AG04450 (cell line): ENCODE measurements at regions not wholly inside any gene's neighbourhood (a gene's known extent, or its start where the extent isn't known, plus 50 kb on each side); places are given as distances from the start of the nearest gene placed in this dataset.

Experiments used
- CTCF ChIA-PET: fragments of 300-600, 350-600 bp; formaldehyde crosslinking; extraction: SDS; loops from one replicate; lab custom pipeline; 2022; ENCODE audit warnings: antibody characterized with exemption, inconsistent platforms; lab: Charles Lee
- POLR2A ChIA-PET: fragments of 350-600 bp; formaldehyde crosslinking; extraction: SDS; loops from one replicate; lab custom pipeline; 2021; ENCODE audit warnings: antibody characterized with exemption, inconsistent platforms; lab: Yijun Ruan, JAX
- DNase-seq: peaks from one replicate; pipeline ENCODE4 v3.0.0-alpha.2; 2011; ENCODE audit warnings: low read depth, low spot score
- H3K27ac ChIP-seq: one replicate; pipeline ENCODE4 v1.5.1; 2012; ENCODE audit warnings: low read depth, low read length, control low read depth
- H3K27me3 ChIP-seq: one replicate; pipeline ENCODE4 v1.6.0; 2012; ENCODE audit warnings: low read length; ENCODE audit not compliant: control insufficient read depth, insufficient read depth
- H3K4me3 ChIP-seq: 2 replicates; pipeline ENCODE4 v1.5.1; 2011; ENCODE audit warnings: mild to moderate bottlenecking, low read depth, low read length, control low read depth
- H3K9me3 ChIP-seq: 2 replicates; pipeline ENCODE4 v1.5.1; 2012; ENCODE audit warnings: low read length; ENCODE audit not compliant: control insufficient read depth, insufficient read depth
- TF ChIP-seq, protein P1 (sequence below): IDR thresholded peaks from 2 replicates; pipeline ENCODE4 v1.5.1; 2011; ENCODE audit warnings: low read depth, low read length, control low read depth, inconsistent platforms

DNA sequence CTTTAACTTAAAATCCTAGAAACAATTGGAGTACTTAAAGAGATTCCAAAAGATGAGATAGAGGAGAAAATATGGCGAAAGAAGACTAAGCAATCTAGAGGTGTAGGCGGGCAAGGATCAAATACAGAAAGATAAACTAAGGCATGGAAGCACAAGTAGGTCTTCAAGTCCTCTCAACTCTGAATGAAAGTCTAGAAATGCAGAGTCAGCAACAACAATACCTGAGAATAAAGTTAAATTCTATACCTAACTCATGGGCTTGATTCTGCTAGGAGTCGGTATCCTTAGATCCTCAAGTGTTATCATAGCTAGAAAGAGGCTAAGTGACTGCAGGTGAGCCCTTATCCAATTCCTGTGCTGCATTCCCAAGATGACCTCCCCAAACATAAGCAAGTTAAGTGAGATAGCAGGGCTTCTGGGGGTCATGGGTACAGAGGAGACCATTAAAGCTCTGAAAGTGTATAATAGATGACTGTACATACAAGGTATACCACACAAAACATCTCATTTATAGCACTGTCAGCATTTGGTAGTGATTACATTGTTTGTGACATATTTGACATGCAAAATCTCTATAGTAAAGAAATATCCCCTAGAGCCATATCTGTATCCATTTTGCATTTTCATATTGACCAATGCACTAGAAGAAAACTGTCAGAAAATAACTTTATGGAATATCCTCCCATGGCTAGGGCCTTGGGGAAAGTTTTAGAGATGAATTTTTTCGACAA is 82.5 kb upstream of the ARID2 start:
- H3K27ac ChIP-seq, result no peak overlapping the region
- ChIA-PET POLR2A (no interaction called here), CTCF (interaction anchor here (1.1 kb wide), 1 partner anchor 103 kb away, joined by 4 read pairs; no protein-coding TSS in a partner anchor)
- H3K9me3 ChIP-seq, result no peaks in the 10 kb centered on the region
- no peak overlapping the region for H3K4me3 ChIP-seq
- TF ChIP-seq, protein P1, sequence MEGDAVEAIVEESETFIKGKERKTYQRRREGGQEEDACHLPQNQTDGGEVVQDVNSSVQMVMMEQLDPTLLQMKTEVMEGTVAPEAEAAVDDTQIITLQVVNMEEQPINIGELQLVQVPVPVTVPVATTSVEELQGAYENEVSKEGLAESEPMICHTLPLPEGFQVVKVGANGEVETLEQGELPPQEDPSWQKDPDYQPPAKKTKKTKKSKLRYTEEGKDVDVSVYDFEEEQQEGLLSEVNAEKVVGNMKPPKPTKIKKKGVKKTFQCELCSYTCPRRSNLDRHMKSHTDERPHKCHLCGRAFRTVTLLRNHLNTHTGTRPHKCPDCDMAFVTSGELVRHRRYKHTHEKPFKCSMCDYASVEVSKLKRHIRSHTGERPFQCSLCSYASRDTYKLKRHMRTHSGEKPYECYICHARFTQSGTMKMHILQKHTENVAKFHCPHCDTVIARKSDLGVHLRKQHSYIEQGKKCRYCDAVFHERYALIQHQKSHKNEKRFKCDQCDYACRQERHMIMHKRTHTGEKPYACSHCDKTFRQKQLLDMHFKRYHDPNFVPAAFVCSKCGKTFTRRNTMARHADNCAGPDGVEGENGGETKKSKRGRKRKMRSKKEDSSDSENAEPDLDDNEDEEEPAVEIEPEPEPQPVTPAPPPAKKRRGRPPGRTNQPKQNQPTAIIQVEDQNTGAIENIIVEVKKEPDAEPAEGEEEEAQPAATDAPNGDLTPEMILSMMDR, result no peak
- no peak for DNase-seq
- H3K27me3 ChIP-seq, result no peaks in the 10 kb centered on the region

DNA sequence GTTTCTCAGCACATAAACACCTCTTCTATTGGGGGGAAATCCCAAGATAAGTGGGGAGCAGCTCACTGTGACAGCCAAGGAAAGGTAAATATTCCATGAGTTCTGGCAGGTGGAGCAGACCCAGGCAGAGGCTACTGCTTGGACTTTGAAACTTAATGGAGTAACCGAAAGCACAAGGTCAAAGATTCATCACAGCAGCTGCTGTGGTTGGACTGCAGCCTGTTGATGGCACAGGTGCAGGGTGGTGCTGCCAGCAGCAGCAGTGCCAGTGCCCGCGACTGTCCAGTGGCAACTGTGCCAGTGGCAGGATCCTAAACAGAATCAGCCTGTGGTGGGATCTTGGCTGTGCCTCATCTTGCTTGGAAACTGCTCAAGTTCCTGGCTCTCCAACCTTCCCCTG is 81.4 kb upstream of the ARID2 start:
- ChIA-PET CTCF (interaction anchor here (0.6 to 1.1 kb wide), 2 partner anchors 104 to 1451 kb away, joined by 4 to 5 read pairs; no protein-coding TSS in a partner anchor), POLR2A (no interaction called here)
- Histone ChIP-seq H3K27ac (no peak overlapping the region), H3K9me3 (no peaks in the 10 kb centered on the region), H3K4me3 (no peak overlapping the region), H3K27me3 (no peaks in the 10 kb centered on the region)
- no peak for DNase-seq
- TF ChIP-seq, protein P1, result no peak

DNA sequence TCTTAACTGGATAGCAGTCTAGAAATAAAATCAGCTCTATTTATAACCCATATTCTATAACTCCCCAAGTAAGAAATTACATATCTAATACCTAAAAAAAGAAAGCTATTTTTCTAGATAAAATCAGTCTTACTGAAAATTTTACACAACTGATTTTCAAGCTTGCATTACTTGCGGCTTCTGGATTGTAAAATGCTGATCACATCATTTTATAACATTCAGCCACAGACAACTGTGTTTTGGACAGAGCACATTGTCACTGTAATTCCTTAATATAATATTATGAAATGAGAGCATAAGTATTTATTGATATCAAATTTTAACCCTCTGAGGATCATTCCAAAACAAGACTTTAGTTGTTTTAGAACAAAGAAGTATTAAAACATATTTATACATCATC is 78.5 kb upstream of the ARID2 start:
- no peak for DNase-seq
- CTCF ChIA-PET, result interaction anchor here (1.7 kb wide), 1 partner anchor 107 kb away, joined by 6 read pairs; no protein-coding TSS in a partner anchor
- H3K27me3 ChIP-seq, result no peaks in the 10 kb centered on the region
- no peak overlapping the region for H3K4me3 ChIP-seq
- no peak overlapping the region for H3K27ac ChIP-seq
- POLR2A ChIA-PET, result interaction anchor here (0.6 kb wide), 1 partner anchor 115 kb away, joined by 4 read pairs; no protein-coding TSS in a partner anchor
- H3K9me3 ChIP-seq, result no peaks in the 10 kb centered on the region
- TF ChIP-seq, protein P1, result no peak

DNA sequence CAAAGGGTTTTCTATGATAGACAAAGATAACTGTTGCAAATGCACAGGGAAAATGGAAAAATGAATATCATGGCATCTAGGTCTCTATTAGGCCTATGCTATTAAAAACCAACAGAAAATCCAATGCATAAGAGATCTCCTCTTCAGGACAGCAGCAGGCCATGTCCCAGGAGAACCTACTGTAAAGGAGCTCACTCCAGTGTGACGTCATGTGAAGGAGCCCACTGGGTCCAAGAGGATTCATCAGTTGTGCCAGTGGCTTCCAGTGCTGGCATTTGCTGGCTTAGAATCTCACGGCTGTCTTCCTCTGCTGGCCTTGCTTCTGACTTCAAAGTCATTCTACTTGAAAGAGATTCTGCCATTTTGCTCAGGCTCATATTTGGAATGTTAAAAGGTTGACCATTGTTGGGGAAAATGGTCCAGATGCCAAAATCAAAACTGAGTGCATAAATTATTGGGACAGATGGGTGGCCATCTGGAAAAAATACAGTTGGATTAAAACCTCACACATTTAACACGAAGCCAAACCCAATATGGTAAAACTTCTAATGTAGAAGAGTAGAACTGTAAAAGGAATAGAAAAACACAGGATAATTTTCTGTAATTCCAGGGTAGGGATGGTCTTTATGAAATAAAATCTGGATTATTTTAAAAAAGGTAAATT is 75.4 kb upstream of the ARID2 start:
- TF ChIP-seq, protein P1, result no peak
- no peaks in the 10 kb centered on the region for H3K27me3 ChIP-seq
- no peak overlapping the region for H3K27ac ChIP-seq
- ChIA-PET CTCF (no interaction called here), POLR2A (no interaction called here)
- H3K4me3 ChIP-seq, result no peak overlapping the region
- no peaks in the 10 kb centered on the region for H3K9me3 ChIP-seq
- no peak for DNase-seq

DNA sequence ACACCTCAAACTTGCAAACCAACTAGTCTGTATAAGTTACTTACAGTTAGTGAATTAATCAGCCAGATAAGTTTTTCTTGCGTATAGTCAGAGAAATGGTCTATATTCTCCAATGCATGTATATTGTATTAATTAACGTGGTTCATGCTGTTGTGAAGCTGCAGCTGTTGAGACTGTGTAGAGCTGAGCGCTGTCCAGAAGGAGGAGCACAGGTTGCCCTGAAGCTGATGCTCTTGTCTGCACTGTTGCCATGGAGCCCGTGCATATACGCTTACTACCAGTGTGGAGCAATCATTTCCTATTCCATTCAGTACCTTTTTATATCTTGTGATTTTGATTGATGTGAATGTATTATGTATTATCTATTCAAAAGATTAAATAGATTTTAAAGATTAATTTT is 74.3 kb upstream of the ARID2 start:
- TF ChIP-seq, protein P1, result peak; percentile 24
- Histone ChIP-seq H3K27me3 (no peaks in the 10 kb centered on the region), H3K9me3 (no peaks in the 10 kb centered on the region; the same call in 1 of the 2 replicates), H3K4me3 (no peak overlapping the region), H3K27ac (no peak overlapping the region)
- ChIA-PET POLR2A (no interaction called here), CTCF (interaction anchor here (1.3 kb wide), 1 partner anchor 112 kb away, joined by 5 read pairs; no protein-coding TSS in a partner anchor)
- no peak for DNase-seq
